ENCODE measurements at regions not wholly inside any gene's neighbourhood (a gene's known extent, or its start where the extent isn't known, plus 50 kb on each side); places are given as distances from the start of the nearest gene placed in this dataset.

- Histone ChIP-seq H3K79me2 (ENCODE audit: low read depth) (no peaks in the 10 kb centered on the region), H3K9me3 (ENCODE audit: low read depth) (no peaks in the 10 kb centered on the region), H2AFZ (replicated peaks) (no peak overlapping the region), H3K4me3 (no peak overlapping the region), H3K36me3 (no peaks in the 10 kb centered on the region), H3F3A (ENCODE audit: low read depth) (peaks cover 10% of the 10 kb centered on the region), H3K4me2 (no peak overlapping the region), H3K27ac (no peak overlapping the region), H3K4me1 (peaks cover 12% of the 10 kb centered on the region), H3K27me3 (no peaks in the 10 kb centered on the region), H3K9ac (no peak overlapping the region), H4K20me1 (ENCODE audit: low read depth) (no peaks in the 10 kb centered on the region)
- Mint-ChIP-seq H3K9me3 (no peaks in the 10 kb centered on the region), H3K27ac (no peak overlapping the region), H3K36me3 (no peaks in the 10 kb centered on the region), H3K4me3 (no peak overlapping the region), H3K4me1 (no peaks in the 10 kb centered on the region), H3K27me3 (ENCODE audit: insufficient read depth, low read depth) (no peaks in the 10 kb centered on the region)
- DNase-seq (ENCODE audit: low spot score), result no peak
- TF ChIP-seq EZH2 (IDR thresholded peaks at IDR 0.05), result no peak
- TF ChIP-seq EZH2phosphoT487 (IDR thresholded peaks at IDR 0.05), result no peak
- TF ChIP-seq CTCF (IDR thresholded peaks at IDR 0.05), result no peak
These were observed 55.6 kb upstream of the SEMA3E start for GRCh38 chr7:83704564-83704963.

GRCh38 chr7:83702446-83702845 lies 53.5 kb upstream of the SEMA3E start:
- no peaks in the 10 kb centered on the region for H3K9me3 Mint-ChIP-seq
- no peak overlapping the region for H3K27ac Mint-ChIP-seq
- Histone ChIP-seq H4K20me1 (ENCODE audit: low read depth) (no peaks in the 10 kb centered on the region), H3K27me3 (no peaks in the 10 kb centered on the region), H3K9ac (no peak overlapping the region), H3K27ac (no peak overlapping the region), H3K9me3 (ENCODE audit: low read depth) (no peaks in the 10 kb centered on the region), H3K4me1 (peaks cover 17% of the 10 kb centered on the region), H3K4me2 (no peak overlapping the region), H2AFZ (replicated peaks) (no peak overlapping the region), H3K4me3 (no peak overlapping the region), H3K36me3 (no peaks in the 10 kb centered on the region), H3K79me2 (ENCODE audit: low read depth) (no peaks in the 10 kb centered on the region), H3F3A (ENCODE audit: low read depth) (peaks cover 4% of the 10 kb centered on the region)
- peaks cover 8% of the 10 kb centered on the region for H3K4me1 Mint-ChIP-seq
- TF ChIP-seq EZH2phosphoT487 (IDR thresholded peaks at IDR 0.05) (no peak), CTCF (IDR thresholded peaks at IDR 0.05) (no peak), EZH2 (IDR thresholded peaks at IDR 0.05) (no peak)
- no peak for DNase-seq (ENCODE audit: low spot score)
- H3K36me3 Mint-ChIP-seq, result no peaks in the 10 kb centered on the region
- no peaks in the 10 kb centered on the region for H3K27me3 Mint-ChIP-seq (ENCODE audit: insufficient read depth, low read depth)
- H3K4me3 Mint-ChIP-seq, result no peak overlapping the region

GRCh38 chr7:83701736-83702135 lies 52.8 kb upstream of the SEMA3E start:
- H3K36me3 Mint-ChIP-seq, result no peaks in the 10 kb centered on the region
- H3K36me3 ChIP-seq, result no peaks in the 10 kb centered on the region
- H3K4me2 ChIP-seq, result no peak overlapping the region
- H3F3A ChIP-seq (ENCODE audit: low read depth), result peaks cover 11% of the 10 kb centered on the region
- no peak overlapping the region for H3K27ac ChIP-seq
- H3K9me3 ChIP-seq (ENCODE audit: low read depth), result no peaks in the 10 kb centered on the region
- TF ChIP-seq EZH2phosphoT487 (IDR thresholded peaks at IDR 0.05) (no peak), EZH2 (IDR thresholded peaks at IDR 0.05) (no peak), CTCF (IDR thresholded peaks at IDR 0.05) (no peak)
- DNase-seq (ENCODE audit: low spot score), result no peak
- no peaks in the 10 kb centered on the region for H3K9me3 Mint-ChIP-seq
- H3K4me3 ChIP-seq, result no peak overlapping the region
- H3K4me1 Mint-ChIP-seq, result peaks cover 14% of the 10 kb centered on the region
- H3K9ac ChIP-seq, result no peak overlapping the region
- H3K27me3 ChIP-seq, result no peaks in the 10 kb centered on the region
- H3K27me3 Mint-ChIP-seq (ENCODE audit: insufficient read depth, low read depth), result no peaks in the 10 kb centered on the region
- H2AFZ ChIP-seq (replicated peaks), result no peak overlapping the region
- peaks cover 24% of the 10 kb centered on the region for H3K4me1 ChIP-seq
- no peaks in the 10 kb centered on the region for H3K79me2 ChIP-seq (ENCODE audit: low read depth)
- H3K4me3 Mint-ChIP-seq, result no peak overlapping the region
- H4K20me1 ChIP-seq (ENCODE audit: low read depth), result no peaks in the 10 kb centered on the region
- H3K27ac Mint-ChIP-seq, result no peak overlapping the region

Measured in neural progenitor cell (in vitro differentiated cells).